ENCODE measurements at regions not wholly inside any gene's neighbourhood (a gene's known extent, or its start where the extent isn't known, plus 50 kb on each side); places are given as distances from the start of the nearest gene placed in this dataset.

DNA sequence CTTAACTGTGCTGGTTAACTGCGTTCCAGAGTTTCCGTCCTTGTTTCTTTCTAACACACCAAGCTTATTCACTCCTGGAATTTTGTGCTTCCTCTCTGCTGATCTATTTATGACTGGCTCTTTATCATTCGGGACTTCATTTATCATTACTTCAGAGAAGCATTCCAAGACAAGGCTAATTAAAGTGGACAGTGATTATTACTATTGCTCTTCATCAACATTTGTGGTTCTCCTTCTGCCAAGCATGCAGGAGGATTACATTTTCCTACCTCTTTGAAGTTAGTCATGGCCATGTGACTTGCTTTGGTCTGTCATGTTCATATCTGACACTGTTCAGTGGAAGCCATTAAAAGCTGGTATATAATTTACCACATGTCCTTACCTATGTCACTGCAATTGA, 172.4 kb upstream of the AGR3 start:
- Histone ChIP-seq H3K9me3 (ENCODE audit: control extremely low read depth in 1 of 3, control insufficient read depth in 2 of 3, insufficient read depth in 1 of 3, low read length in 2 of 3) (no peaks in the 10 kb centered on the region), H3K27me3 (replicated peaks in 1 of 4; ENCODE audit: control extremely low read depth in 1 of 4, control insufficient read depth in 3 of 4, insufficient read depth in 4 of 4, low read length in 3 of 4) (no peaks in the 10 kb centered on the region), H3K4me3 (ENCODE audit: control extremely low read depth in 1 of 5, extremely low read depth in 1 of 5, insufficient read depth in 1 of 5, low read depth in 2 of 5, low read length in 4 of 5) (no peak overlapping the region), H4K20me1 (ENCODE audit: control insufficient read depth, insufficient read depth, low read length, poor library complexity, severe bottlenecking) (no peaks in the 10 kb centered on the region), H3K4me2 (replicated peaks; ENCODE audit: low read depth, low read length, poor library complexity, severe bottlenecking) (no peak overlapping the region), H3K79me2 (ENCODE audit: control insufficient read depth, insufficient read depth, low read length) (no peaks in the 10 kb centered on the region), H3K36me3 (replicated peaks in 1 of 2; ENCODE audit: control extremely low read depth in 1 of 2, control insufficient read depth in 1 of 2, extremely low read depth in 1 of 2, insufficient read depth in 2 of 2, low read length in 1 of 2) (no peaks in the 10 kb centered on the region), H2AFZ (ENCODE audit: insufficient read depth, low read depth, low read length, poor library complexity, severe bottlenecking) (no peak overlapping the region), H3K9ac (ENCODE audit: low read length) (no peak overlapping the region), H3K27ac (ENCODE audit: low read length in 2 of 2) (no peak overlapping the region), H3K4me1 (ENCODE audit: control insufficient read depth in 2 of 2, insufficient read depth in 2 of 2, low read length in 2 of 2) (no peaks in the 10 kb centered on the region)
- ChIA-PET CTCF (interaction anchor here (0.8 kb wide), 1 partner anchor 22 kb away, joined by 3 read pairs; no protein-coding TSS in a partner anchor), POLR2A (no interaction called here)
- intact Hi-C loops (cut with micrococcal nuclease) = no loop called here
- H3K9me3 Mint-ChIP-seq (ENCODE audit: insufficient read depth) = no peaks in the 10 kb centered on the region
- DNase-seq (no peak), ATAC-seq (ENCODE audit: low read depth) (no peak)
- no peak for TF ChIP-seq EZH2 (IDR thresholded peaks at IDR 0.05; ENCODE audit: borderline replicate concordance, insufficient read depth, low read depth, low read length, poor library complexity, severe bottlenecking)
- TF ChIP-seq, protein P1, sequence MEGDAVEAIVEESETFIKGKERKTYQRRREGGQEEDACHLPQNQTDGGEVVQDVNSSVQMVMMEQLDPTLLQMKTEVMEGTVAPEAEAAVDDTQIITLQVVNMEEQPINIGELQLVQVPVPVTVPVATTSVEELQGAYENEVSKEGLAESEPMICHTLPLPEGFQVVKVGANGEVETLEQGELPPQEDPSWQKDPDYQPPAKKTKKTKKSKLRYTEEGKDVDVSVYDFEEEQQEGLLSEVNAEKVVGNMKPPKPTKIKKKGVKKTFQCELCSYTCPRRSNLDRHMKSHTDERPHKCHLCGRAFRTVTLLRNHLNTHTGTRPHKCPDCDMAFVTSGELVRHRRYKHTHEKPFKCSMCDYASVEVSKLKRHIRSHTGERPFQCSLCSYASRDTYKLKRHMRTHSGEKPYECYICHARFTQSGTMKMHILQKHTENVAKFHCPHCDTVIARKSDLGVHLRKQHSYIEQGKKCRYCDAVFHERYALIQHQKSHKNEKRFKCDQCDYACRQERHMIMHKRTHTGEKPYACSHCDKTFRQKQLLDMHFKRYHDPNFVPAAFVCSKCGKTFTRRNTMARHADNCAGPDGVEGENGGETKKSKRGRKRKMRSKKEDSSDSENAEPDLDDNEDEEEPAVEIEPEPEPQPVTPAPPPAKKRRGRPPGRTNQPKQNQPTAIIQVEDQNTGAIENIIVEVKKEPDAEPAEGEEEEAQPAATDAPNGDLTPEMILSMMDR (IDR thresholded peaks at IDR 0.05) = no peak
- H3K4me3 Mint-ChIP-seq = no peak overlapping the region
- H3K4me1 Mint-ChIP-seq = peaks cover 9% of the 10 kb centered on the region
- 100% methylated on average over 1 of the region's 3 CpGs for WGBS (ENCODE audit: insufficient coverage)
- no peaks in the 10 kb centered on the region for H3K27me3 Mint-ChIP-seq
- no peak overlapping the region for H3K27ac Mint-ChIP-seq

DNA sequence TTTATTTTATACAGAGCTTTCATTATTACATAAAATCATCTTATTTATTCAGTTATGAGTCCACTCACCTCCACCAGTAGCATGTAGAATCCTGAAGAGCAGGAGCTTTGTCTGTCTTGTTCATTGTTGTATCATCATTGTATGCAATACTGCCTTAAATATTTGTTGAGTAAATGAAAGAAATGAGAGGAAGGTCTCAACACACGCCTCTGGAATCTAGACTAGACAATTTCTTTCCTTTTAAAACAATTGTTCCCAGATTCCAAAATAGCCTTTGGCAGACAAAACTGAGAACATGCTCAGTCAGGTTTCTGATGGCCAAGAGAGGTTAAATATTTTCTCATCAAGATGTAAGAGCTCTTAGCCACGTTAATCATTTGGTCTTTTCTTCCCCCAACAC, 173.1 kb upstream of the AGR3 start:
- intact Hi-C loops (cut with micrococcal nuclease) = no loop called here

More for the DNA sequence above, 173.1 kb upstream of the AGR3 start:
- Histone ChIP-seq H3K27ac (ENCODE audit: low read length in 2 of 2) (no peak overlapping the region), H3K9ac (ENCODE audit: low read length) (no peak overlapping the region), H4K20me1 (ENCODE audit: control insufficient read depth, insufficient read depth, low read length, poor library complexity, severe bottlenecking) (no peaks in the 10 kb centered on the region), H3K4me3 (ENCODE audit: control extremely low read depth in 1 of 5, extremely low read depth in 1 of 5, insufficient read depth in 1 of 5, low read depth in 2 of 5, low read length in 4 of 5) (no peak overlapping the region), H2AFZ (ENCODE audit: insufficient read depth, low read depth, low read length, poor library complexity, severe bottlenecking) (no peak overlapping the region), H3K36me3 (replicated peaks in 1 of 2; ENCODE audit: control extremely low read depth in 1 of 2, control insufficient read depth in 1 of 2, extremely low read depth in 1 of 2, insufficient read depth in 2 of 2, low read length in 1 of 2) (no peaks in the 10 kb centered on the region), H3K4me1 (ENCODE audit: control insufficient read depth in 2 of 2, insufficient read depth in 2 of 2, low read length in 2 of 2) (no peaks in the 10 kb centered on the region), H3K4me2 (replicated peaks; ENCODE audit: low read depth, low read length, poor library complexity, severe bottlenecking) (no peak overlapping the region), H3K79me2 (ENCODE audit: control insufficient read depth, insufficient read depth, low read length) (no peaks in the 10 kb centered on the region), H3K9me3 (ENCODE audit: control extremely low read depth in 1 of 3, control insufficient read depth in 2 of 3, insufficient read depth in 1 of 3, low read length in 2 of 3) (peaks cover 0 to 4% (median 0%) of the 10 kb centered on the region in 3 donors), H3K27me3 (replicated peaks in 1 of 4; ENCODE audit: control extremely low read depth in 1 of 4, control insufficient read depth in 3 of 4, insufficient read depth in 4 of 4, low read length in 3 of 4) (no peaks in the 10 kb centered on the region)
- H3K4me3 Mint-ChIP-seq = no peak overlapping the region
- H3K27ac Mint-ChIP-seq = no peak overlapping the region
- no peaks in the 10 kb centered on the region for H3K27me3 Mint-ChIP-seq
- TF ChIP-seq, protein P1 (IDR thresholded peaks at IDR 0.05) = no peak
- no peak for TF ChIP-seq EZH2 (IDR thresholded peaks at IDR 0.05; ENCODE audit: borderline replicate concordance, insufficient read depth, low read depth, low read length, poor library complexity, severe bottlenecking)
- DNase-seq (no peak), ATAC-seq (ENCODE audit: low read depth) (no peak)
- ChIA-PET POLR2A (no interaction called here), CTCF (no interaction called here)
- peaks cover 10% of the 10 kb centered on the region for H3K4me1 Mint-ChIP-seq
- WGBS (ENCODE audit: insufficient coverage) = no CpG with 5 or more reads among the region's 2 CpGs
- H3K9me3 Mint-ChIP-seq (ENCODE audit: insufficient read depth) = no peaks in the 10 kb centered on the region

All from B cell (primary cell).